GM19328 (cell line): ENCODE measurements at regions not wholly inside any gene's neighbourhood (a gene's known extent, or its start where the extent isn't known, plus 50 kb on each side); places are given as distances from the start of the nearest gene placed in this dataset.
"Not testable (repeated sequence)": the region's sequence is repeated elsewhere in the genome, so short reads cannot be mapped to it uniquely, and the experiment has no call there.

Source experiments
- ATAC-seq: cut with Tn5 transposase; IDR thresholded peaks from one replicate; pipeline ENCODE4 v1.9.1; 2021; ENCODE audit warnings: mild to moderate bottlenecking, moderate library complexity; ENCODE audit not compliant: unreplicated experiment

DNA sequence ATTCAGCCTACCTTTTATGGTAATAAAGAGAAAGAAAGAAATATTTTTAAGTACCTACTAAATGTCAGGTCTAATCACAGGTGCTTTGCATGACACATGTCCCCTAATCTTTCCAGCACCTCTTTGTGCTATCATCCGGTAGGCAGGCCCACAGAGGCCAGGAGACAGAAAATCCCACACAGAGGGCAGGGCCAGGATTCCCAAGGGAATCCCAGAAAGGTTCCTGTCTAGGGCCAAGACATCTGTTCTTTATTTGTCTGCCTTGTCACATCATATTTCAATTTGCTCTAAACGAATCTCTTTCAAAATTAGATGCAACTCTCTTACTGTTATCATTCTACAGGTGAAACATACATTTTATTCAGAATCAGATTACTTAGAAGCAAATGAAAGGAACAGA, 676.1 kb upstream of the GYPC start:
- no peak for ATAC-seq

- no peak for ATAC-seq
Measured at GRCh38 chr2:125983364-125983763, 672.6 kb upstream of the GYPC start.

DNA sequence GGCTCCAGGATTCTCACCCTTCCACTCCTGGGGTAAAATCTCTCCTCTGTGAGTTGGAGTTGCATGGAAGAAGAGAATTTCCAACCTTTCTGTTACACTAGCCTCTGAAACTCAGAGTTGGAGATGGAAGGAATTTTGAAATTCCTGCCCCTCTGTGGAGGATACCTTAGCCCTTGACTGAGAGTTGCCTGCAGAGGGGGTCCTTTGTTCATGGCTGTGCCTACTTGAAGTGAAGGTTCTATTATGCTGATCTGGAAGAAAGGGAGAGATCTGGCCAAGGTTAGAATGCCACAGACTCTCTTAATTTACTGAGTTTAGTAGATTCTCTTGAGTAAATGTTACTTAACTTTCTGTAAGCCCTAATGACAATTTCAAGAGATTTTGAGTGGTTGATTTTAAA, 626.6 kb upstream of the GYPC start:
- ATAC-seq: no peak

DNA sequence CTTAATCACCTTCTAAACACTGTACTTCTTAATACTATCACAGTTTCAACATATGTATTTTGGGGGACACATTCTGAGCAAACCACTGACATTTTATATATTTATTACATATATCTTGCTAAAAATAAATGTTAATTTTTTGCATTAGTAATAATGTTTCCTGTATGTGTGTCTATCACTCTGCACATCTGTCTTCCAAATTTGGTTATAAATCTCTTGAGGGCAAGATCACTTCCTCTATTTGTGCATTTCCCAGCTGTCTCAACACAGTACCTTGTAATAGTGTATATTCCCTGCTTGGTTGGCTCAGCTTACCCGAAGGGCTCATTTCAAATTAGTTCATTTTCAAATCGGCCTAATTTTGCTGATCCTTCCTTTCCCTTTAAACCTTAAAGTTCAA, 617.1 kb upstream of the GYPC start:
- no peak for ATAC-seq

DNA sequence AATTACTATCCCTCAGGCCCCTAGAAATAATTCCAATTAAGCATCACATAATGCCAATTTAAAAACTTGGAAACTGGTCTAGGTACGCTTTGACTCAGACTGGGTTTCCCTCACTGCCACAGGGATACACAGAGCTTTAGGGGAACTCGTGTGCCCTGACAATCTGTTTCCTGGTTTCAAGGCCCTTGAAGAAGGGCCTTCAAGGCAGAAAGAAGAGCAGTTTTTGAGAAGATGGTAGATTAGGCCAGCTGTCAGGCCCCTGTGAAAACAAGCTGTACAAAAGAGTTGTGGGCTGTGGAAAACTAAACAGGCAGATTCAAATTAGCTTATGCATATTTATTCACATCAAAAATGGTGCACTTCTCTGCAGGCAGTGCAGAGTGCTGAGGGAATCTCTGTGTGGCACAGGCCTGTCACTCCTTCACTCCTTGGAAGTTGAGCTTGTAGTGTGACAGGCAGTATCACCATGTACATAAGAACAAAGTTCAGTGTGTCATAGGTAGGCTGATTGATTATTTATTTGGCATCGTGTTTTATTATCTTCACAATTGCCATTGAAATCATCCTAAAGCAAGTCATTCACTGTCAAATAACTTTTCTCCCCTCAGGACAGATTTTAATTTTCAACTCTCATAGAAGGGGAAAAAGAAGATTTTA, 614.4 kb upstream of the GYPC start:
- ATAC-seq: no peak

GRCh38 chr2:126042089-126042488, 613.9 kb upstream of the GYPC start:
- no peak for ATAC-seq

- ATAC-seq: no peak
Measured at GRCh38 chr2:126048719-126049118, 607.2 kb upstream of the GYPC start.

DNA sequence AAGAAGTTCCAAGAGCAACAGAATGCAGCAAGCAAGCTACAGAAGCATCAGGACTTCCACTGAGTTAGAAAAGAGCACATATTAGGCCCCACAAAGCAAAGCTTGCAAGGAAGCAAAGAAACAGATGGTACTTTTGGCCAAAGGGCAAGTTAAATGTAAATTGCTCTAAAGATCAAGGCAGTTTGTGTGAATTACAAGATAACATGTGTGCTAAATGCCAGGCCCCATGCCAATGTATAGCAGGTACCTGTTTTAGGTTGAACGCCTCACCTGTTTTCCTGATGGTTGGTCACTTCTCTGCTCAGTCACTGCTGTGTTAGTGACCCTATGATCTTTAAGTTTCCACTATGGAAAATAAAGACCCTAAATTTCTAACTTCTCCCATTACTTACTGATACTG, 606.5 kb upstream of the GYPC start:
- ATAC-seq: no peak

GRCh38 chr2:126050991-126051736, 604.8 kb upstream of the GYPC start:
- ATAC-seq: no peak

DNA sequence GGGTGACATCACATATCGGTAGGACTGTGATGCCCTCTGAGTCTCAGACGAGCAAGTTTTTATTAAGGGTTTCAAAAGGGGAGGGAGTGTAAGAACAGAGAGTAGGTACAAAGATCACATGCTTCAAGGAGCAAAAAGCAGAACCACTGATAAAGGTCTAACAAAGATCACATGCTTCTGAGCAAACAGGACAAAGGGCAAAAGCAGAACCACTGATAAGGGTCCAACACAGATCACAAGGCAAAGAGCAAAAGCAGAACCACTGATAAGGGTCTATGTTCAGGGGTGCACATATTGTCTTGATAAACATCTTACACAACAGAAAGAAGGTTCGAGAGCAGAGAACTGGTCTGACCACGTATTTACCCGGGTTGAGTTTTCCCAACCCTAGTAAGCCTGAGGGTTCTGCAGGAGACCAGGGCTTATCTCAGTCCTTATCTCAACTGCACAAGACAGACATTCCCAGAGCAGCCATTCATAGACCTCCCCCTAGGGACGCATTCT, 604.2 kb upstream of the GYPC start:
- not testable (repeated sequence) for ATAC-seq

DNA sequence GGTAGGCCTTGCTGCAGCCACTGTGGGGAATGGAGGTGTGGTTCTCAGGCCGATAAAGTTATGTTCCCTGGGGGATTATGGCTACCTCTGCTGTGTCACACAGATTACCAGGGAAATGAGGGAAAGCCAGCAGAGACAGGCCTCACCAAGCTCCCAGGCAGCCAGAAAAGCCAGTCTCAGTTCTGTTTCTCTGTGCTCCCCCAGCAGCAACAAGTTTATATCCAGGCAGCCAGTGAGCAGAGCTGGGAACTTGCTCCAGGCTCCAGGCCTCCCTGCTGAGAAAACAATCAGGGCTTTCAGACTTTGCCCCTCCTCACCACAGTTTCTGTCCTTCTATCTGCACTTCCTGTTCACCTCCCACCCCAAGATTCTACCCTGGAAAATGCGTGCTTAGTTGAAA, 596.6 kb upstream of the GYPC start:
- ATAC-seq: no peak

DNA sequence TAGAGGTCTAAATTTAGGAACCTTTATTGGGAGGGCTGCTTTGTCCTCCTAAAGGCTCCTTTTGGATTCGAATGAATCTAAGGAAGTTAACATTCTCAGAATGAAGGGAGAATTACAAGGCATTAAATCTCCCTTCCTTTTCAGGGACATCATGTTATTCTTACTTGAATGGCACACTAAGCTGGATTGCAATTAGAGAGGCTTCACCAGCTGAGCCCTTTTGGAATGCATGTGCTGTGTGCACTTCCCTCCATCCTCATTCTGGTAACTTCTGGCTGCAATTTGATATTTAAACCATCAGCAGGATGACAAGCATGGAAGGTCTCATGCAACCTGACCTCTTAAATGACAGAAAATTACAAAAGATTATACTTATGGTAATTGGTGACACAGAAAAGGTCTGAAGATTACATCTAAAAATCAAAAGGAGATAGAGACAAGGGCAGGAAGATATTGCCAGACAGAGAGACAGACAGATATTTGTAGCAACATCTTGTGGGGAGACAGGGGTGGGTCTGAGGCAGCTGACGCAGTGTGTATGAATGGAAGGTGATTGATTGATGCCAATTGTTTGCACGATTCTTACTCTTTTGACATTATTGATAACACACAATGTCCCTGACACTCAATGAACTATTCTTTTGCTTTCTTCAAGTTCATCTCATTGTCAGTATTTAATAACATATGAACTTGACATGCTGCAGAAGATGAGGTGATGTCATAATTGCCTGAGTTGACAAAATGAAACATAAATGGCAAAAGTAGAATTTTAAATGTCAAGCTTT, 570.8 kb upstream of the GYPC start:
- ATAC-seq: no peak

GRCh38 chr2:126100962-126101361, 555.0 kb upstream of the GYPC start:
- ATAC-seq: no peak

DNA sequence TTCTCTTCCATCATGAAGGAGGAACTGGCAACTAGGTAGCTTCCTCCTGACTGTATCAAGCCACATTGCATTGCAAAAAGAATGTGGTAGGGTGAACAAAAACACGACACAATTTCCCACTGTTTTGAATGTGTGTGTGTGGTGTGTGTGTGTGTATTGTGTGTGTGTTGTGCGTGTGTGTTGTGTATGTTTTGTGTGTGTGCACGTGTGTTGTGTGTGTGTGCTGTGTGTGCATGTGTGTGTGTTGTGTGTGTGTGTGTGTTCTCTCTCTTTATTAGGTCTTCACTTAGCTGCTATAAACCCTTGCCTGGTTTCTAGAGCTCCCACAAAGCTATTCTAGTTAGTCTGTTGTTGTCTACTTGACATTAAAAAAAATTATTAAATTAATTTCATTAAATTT, 550.0 kb upstream of the GYPC start:
- no peak for ATAC-seq

- no peak for ATAC-seq
Measured at GRCh38 chr2:126107883-126108282, 548.1 kb upstream of the GYPC start.

GRCh38 chr2:126115975-126116374, 540.0 kb upstream of the GYPC start:
- ATAC-seq: no peak

- ATAC-seq: no peak
Measured at GRCh38 chr2:126117886-126118285, 538.1 kb upstream of the GYPC start.

- ATAC-seq: no peak
Measured at GRCh38 chr2:126145752-126146151, 510.2 kb upstream of the GYPC start.

DNA sequence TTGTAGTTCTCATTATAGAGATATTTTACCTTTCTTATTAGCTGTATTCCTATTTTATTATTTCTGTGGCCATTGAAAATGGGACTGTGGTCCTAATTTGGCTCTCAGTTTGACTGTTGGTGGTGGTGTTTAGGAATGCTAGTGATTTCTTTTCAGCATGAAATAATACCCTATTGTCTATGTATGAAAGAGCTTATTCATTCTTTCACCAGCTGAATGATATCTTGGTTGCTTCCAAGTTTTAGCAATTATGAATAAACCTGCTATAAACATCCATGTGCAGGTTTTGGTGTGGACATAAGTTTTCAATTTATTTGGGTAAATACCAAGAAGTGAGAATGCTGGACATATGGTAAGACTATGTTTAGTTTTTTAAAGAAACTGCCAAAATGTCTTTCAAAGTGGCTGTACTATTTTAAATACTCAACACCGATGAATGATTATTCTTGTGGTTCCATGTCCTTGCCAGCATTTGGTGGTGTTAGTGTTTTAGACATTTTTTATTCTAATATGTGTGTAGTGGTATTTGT, 501.6 kb upstream of the GYPC start:
- no peak for ATAC-seq

DNA sequence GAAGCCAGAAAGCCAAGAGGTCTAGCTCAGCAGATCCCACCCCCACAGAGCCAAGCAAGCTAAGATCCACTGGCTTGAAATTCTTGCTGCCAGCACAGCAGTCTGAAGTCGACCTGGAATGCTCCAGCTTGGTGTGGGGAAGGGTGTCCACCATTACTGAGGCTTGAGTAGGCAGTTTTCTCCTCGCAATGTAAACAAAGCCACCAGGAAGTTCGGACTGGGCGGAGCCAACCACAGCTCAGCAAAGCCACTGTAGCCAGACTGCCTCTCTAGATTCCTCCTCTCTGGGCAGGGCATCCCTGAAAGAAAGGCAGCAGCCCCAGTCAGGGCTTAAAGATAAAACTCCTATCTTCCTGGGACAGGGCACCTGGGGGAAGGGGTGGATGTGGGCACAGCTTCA, 495.0 kb upstream of the GYPC start:
- not testable (repeated sequence) for ATAC-seq

- ATAC-seq: no peak
Measured at GRCh38 chr2:126172631-126173184, 483.2 kb upstream of the GYPC start.
